IMR-90 (cell line): ENCODE measurements at regions not wholly inside any gene's neighbourhood (a gene's known extent, or its start where the extent isn't known, plus 50 kb on each side); places are given as distances from the start of the nearest gene placed in this dataset.

Source experiments
- ATAC-seq: fragments of 200-7000 bp; cut with Tn5 transposase; 2 replicates; pipeline ENCODE4 v1.9.1; 2020; ENCODE audit warnings: low read depth, mild to moderate bottlenecking, moderate library complexity
- BruUV-seq: library from RNA; stranded (reverse); fragments of 400-500 nt; replicated peaks from 2 replicates; lab custom pipeline; 2021; lab: Mats Ljungman, UMichigan
- CTCF ChIA-PET: fragments of 300-600 bp; formaldehyde crosslinking; extraction: SDS; loops from one replicate; lab custom pipeline; 2021; ENCODE audit warnings: antibody characterized with exemption; lab: Yijun Ruan, JAX
- POLR2A ChIA-PET: fragments of 300-600 bp; sonication (Branson Sonifier 250); formaldehyde crosslinking; loops from one replicate; lab custom pipeline; 2022; ENCODE audit warnings: antibody characterized with exemption; ENCODE audit not compliant: unreplicated experiment; lab: Charles Lee
- DNase-seq: peaks from one replicate; pipeline ENCODE4 v3.0.0; 2013
- H2AFZ ChIP-seq: replicated peaks from 2 replicates; pipeline ENCODE3; 2013; ENCODE audit warnings: low read length, mild to moderate bottlenecking; ENCODE audit not compliant: poor library complexity
- H2AK5ac ChIP-seq: 2 replicates; pipeline ENCODE4 v1.6.1; 2013; ENCODE audit warnings: low read depth, low read length, inconsistent platforms
- H2AK9ac ChIP-seq: replicated peaks from 2 replicates; pipeline ENCODE3; 2013; ENCODE audit warnings: mild to moderate bottlenecking, low read depth, low read length, moderate library complexity; ENCODE audit not compliant: poor library complexity
- H2BK120ac ChIP-seq: 2 replicates; pipeline ENCODE4 v1.6.1; 2013; ENCODE audit warnings: low read depth, low read length, inconsistent platforms
- H2BK15ac ChIP-seq: 3 replicates; pipeline ENCODE4 v1.6.1; 2013; ENCODE audit warnings: low read depth, low read length, inconsistent platforms
- H2BK20ac ChIP-seq: 2 replicates; pipeline ENCODE4 v1.6.1; 2013; ENCODE audit warnings: low read depth, mild to moderate bottlenecking, inconsistent platforms, low read length, moderate library complexity
- H2BK5ac ChIP-seq: 2 replicates; pipeline ENCODE4 v1.6.1; 2013; ENCODE audit warnings: mild to moderate bottlenecking, low read depth, low read length, inconsistent platforms; ENCODE audit not compliant: poor library complexity, severe bottlenecking
- H3K14ac ChIP-seq: replicated peaks from 2 replicates; pipeline ENCODE4 v1.6.1; 2013; ENCODE audit warnings: low read depth, low read length, inconsistent platforms
- H3K18ac ChIP-seq: 2 replicates; pipeline ENCODE4 v1.6.1; 2013; ENCODE audit warnings: low read depth, low read length, control low read depth
- H3K23ac ChIP-seq: 2 replicates; pipeline ENCODE4 v1.6.1; 2013; ENCODE audit warnings: low read depth, low read length, inconsistent platforms
- H3K27ac ChIP-seq: 2 replicates; pipeline ENCODE4 v1.5.1; 2013; ENCODE audit warnings: mild to moderate bottlenecking, control low read depth, low read length; ENCODE audit not compliant: insufficient read depth
- H3K27me3 ChIP-seq: 2 replicates; pipeline ENCODE4 v1.6.1; 2013; ENCODE audit warnings: low read length; ENCODE audit not compliant: control insufficient read depth, insufficient read depth
- H3K36me3 ChIP-seq: 2 replicates; pipeline ENCODE4 v1.6.1; 2013; ENCODE audit warnings: low read length, mixed read lengths; ENCODE audit not compliant: control insufficient read depth, insufficient read depth
- H3K4ac ChIP-seq: 2 replicates; pipeline ENCODE4 v1.6.1; 2013; ENCODE audit warnings: low read depth, low read length, inconsistent platforms
- H3K4me1 ChIP-seq: 2 replicates; pipeline ENCODE4 v1.6.1; 2013; ENCODE audit warnings: low read length, mixed read lengths; ENCODE audit not compliant: control insufficient read depth, insufficient read depth
- H3K4me2 ChIP-seq: 2 replicates; pipeline ENCODE4 v1.6.1; 2013; ENCODE audit warnings: low read depth, mild to moderate bottlenecking, control low read depth, low read length, moderate library complexity
- H3K4me3 ChIP-seq: 2 replicates; pipeline ENCODE4 v1.5.1; 2013; ENCODE audit warnings: low read depth, mild to moderate bottlenecking, control low read depth, low read length, moderate library complexity; ENCODE audit not compliant: insufficient read depth
- H3K56ac ChIP-seq: 2 replicates; pipeline ENCODE4 v1.6.1; 2013; ENCODE audit warnings: low read length, inconsistent platforms; ENCODE audit not compliant: insufficient read depth; ENCODE audit errors: extremely low read depth
- H3K79me1 ChIP-seq, 2 experiments: 2 replicates each; pipeline ENCODE4 v1.6.1; 2013; ENCODE audit warnings: low read length in 2 of 2, inconsistent platforms in 1 of 2, low read depth in 1 of 2
- H3K9ac ChIP-seq: 2 replicates; pipeline ENCODE4 v1.6.1; 2013; ENCODE audit warnings: low read depth, low read length, control low read depth
- H3K9me1 ChIP-seq: 2 replicates; pipeline ENCODE4 v1.6.1; 2013; ENCODE audit warnings: low read length, inconsistent platforms; ENCODE audit not compliant: insufficient read depth
- H3K9me3 ChIP-seq: 2 replicates; pipeline ENCODE4 v1.6.1; 2013; ENCODE audit warnings: low read length; ENCODE audit not compliant: control insufficient read depth, insufficient read depth
- H4K20me1 ChIP-seq: 2 replicates; pipeline ENCODE4 v1.6.1; 2013; ENCODE audit warnings: low read length, inconsistent platforms; ENCODE audit not compliant: insufficient read depth
- H4K5ac ChIP-seq: 2 replicates; pipeline ENCODE4 v1.6.1; 2013; ENCODE audit warnings: mild to moderate bottlenecking, low read depth, low read length, control low read depth
- H4K8ac ChIP-seq, 2 experiments: 2 replicates each; pipeline ENCODE4 v1.6.1; 2013; ENCODE audit warnings: low read depth in 2 of 2, low read length in 2 of 2, control low read depth in 1 of 2, inconsistent platforms in 1 of 2
- H4K91ac ChIP-seq: 2 replicates; pipeline ENCODE4 v1.6.1; 2013; ENCODE audit warnings: low read depth, low read length, inconsistent platforms; ENCODE audit not compliant: insufficient read depth
- CHD1 ChIP-seq: IDR thresholded peaks from 2 replicates; pipeline ENCODE4 v1.6.1; 2012; ENCODE audit warnings: low read depth, low read length, improper control_type of control experiment
- FOS ChIP-seq: fragments of 150-350 bp; IDR thresholded peaks from 2 replicates; pipeline ENCODE4 v1.6.1; 2016; ENCODE audit warnings: low read depth, low read length
- MAZ ChIP-seq: IDR thresholded peaks from 2 replicates; pipeline ENCODE4 v1.6.1; 2012; ENCODE audit warnings: low read depth, mild to moderate bottlenecking, low read length, improper control_type of control experiment, moderate library complexity, borderline replicate concordance
- MXI1 ChIP-seq: IDR thresholded peaks from 2 replicates; pipeline ENCODE4 v1.6.1; 2012; ENCODE audit warnings: low read depth, mild to moderate bottlenecking, low read length, moderate library complexity, borderline replicate concordance
- POLR2A ChIP-seq: IDR thresholded peaks from 2 replicates; pipeline ENCODE4 v1.6.1; 2012; ENCODE audit warnings: mild to moderate bottlenecking, low read depth, low read length
- WGBS, 2 experiments: methylation state at CpG; one replicate each; pipeline versions ENCODE4 v1.1.5 to v1.1.7; 2013; ENCODE audit warnings: missing lambda C conversion rate in 2 of 2; ENCODE audit not compliant: insufficient read length in 1 of 2; ENCODE audit errors: extremely low coverage in 2 of 2; 5-methylcytosine and 5-hydroxymethylcytosine counted together
- dilution Hi-C: fragments of 300-500 bp; cut with HindIII; formaldehyde crosslinking; loops from one replicate; pipeline ENCODE4 v1.14.3; 2018; ENCODE audit warnings: low sequenced_read_pairs; ENCODE audit not compliant: unreplicated experiment
- in situ Hi-C: fragments of 300-500 bp; cut with MboI; formaldehyde crosslinking; loops from 3 replicates; pipeline ENCODE4 v1.14.3; 2019; ENCODE audit warnings: low sequenced_read_pairs, inconsistent platforms, mixed read lengths
- intact Hi-C: fragments of 100-400 bp; cut with micrococcal nuclease; formaldehyde crosslinking; loops from 2 replicates; pipeline ENCODE4 v1.10.0; 2022
- TF ChIP-seq, protein P1 (sequence below): fragments of 150-350 bp; IDR thresholded peaks from 2 replicates; pipeline ENCODE4 v1.6.1; 2017; ENCODE audit warnings: mild to moderate bottlenecking, antibody characterized with exemption, low read length, low read depth

- no peak overlapping the region for H2AK9ac ChIP-seq
- ChIA-PET CTCF (no interaction called here), POLR2A (no interaction called here)
- H2BK20ac ChIP-seq = no peak overlapping the region
- no peak overlapping the region for H3K14ac ChIP-seq
- H4K20me1 ChIP-seq = no peaks in the 10 kb centered on the region
- H2BK5ac ChIP-seq = no peak overlapping the region
- no peak overlapping the region for H3K4ac ChIP-seq
- H3K23ac ChIP-seq = no peak overlapping the region
- H3K9ac ChIP-seq = no peak overlapping the region
- no peak for DNase-seq
- no CpG with 5 or more reads among the region's 7 CpGs for WGBS, 2 experiments
- H3K4me2 ChIP-seq = no peak overlapping the region
- dilution Hi-C loops = no loop called here
- no peak overlapping the region for H4K5ac ChIP-seq
- H3K9me1 ChIP-seq = no peaks in the 10 kb centered on the region
- intact Hi-C loops = no loop called here
- in situ Hi-C loops = no loop called here
- ATAC-seq = no peak
- H3K56ac ChIP-seq = no peak overlapping the region
- no peak overlapping the region for H3K18ac ChIP-seq
- no peaks in the 10 kb centered on the region for H3K9me3 ChIP-seq
- BruUV-seq = no TSS peak
- H3K27ac ChIP-seq = no peak overlapping the region
- H3K4me3 ChIP-seq = no peak overlapping the region
- no peaks in the 10 kb centered on the region for H3K79me1 ChIP-seq
- H4K91ac ChIP-seq = no peak overlapping the region
- no peak overlapping the region for H2AFZ ChIP-seq
- no peak overlapping the region for H2BK15ac ChIP-seq
- no peak overlapping the region for H4K8ac ChIP-seq
- H2BK120ac ChIP-seq = no peak overlapping the region
- peaks cover 39% of the 10 kb centered on the region for H3K27me3 ChIP-seq
- no peak overlapping the region for H2AK5ac ChIP-seq
- H3K36me3 ChIP-seq = no peaks in the 10 kb centered on the region
- H3K4me1 ChIP-seq = no peaks in the 10 kb centered on the region
- TF ChIP-seq MAZ (no peak), MXI1 (no peak), CHD1 (no peak), FOS (no peak), POLR2A (no peak)
- TF ChIP-seq, protein P1, sequence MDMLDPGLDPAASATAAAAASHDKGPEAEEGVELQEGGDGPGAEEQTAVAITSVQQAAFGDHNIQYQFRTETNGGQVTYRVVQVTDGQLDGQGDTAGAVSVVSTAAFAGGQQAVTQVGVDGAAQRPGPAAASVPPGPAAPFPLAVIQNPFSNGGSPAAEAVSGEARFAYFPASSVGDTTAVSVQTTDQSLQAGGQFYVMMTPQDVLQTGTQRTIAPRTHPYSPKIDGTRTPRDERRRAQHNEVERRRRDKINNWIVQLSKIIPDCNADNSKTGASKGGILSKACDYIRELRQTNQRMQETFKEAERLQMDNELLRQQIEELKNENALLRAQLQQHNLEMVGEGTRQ = no peak
Observed at GRCh38 chr15:77685082-77685815, 52.5 kb upstream of the LINGO1 start.
